IMR-90 (cell line): ENCODE measurements at regions not wholly inside any gene's neighbourhood (a gene's known extent, or its start where the extent isn't known, plus 50 kb on each side); places are given as distances from the start of the nearest gene placed in this dataset.

Experiments
- ATAC-seq: fragments of 200-7000 bp; cut with Tn5 transposase; 2 replicates; pipeline ENCODE4 v1.9.1; 2020; ENCODE audit warnings: low read depth, mild to moderate bottlenecking, moderate library complexity
- BruUV-seq: library from RNA; stranded (reverse); fragments of 400-500 nt; replicated peaks from 2 replicates; lab custom pipeline; 2021; lab: Mats Ljungman, UMichigan
- CTCF ChIA-PET: fragments of 300-600 bp; formaldehyde crosslinking; extraction: SDS; loops from one replicate; lab custom pipeline; 2021; ENCODE audit warnings: antibody characterized with exemption; lab: Yijun Ruan, JAX
- POLR2A ChIA-PET: fragments of 300-600 bp; sonication (Branson Sonifier 250); formaldehyde crosslinking; loops from one replicate; lab custom pipeline; 2022; ENCODE audit warnings: antibody characterized with exemption; ENCODE audit not compliant: unreplicated experiment; lab: Charles Lee
- DNase-seq: peaks from one replicate; pipeline ENCODE4 v3.0.0; 2013
- H2AFZ ChIP-seq: replicated peaks from 2 replicates; pipeline ENCODE3; 2013; ENCODE audit warnings: low read length, mild to moderate bottlenecking; ENCODE audit not compliant: poor library complexity
- H2AK5ac ChIP-seq: 2 replicates; pipeline ENCODE4 v1.6.1; 2013; ENCODE audit warnings: low read depth, low read length, inconsistent platforms
- H2AK9ac ChIP-seq: replicated peaks from 2 replicates; pipeline ENCODE3; 2013; ENCODE audit warnings: mild to moderate bottlenecking, low read depth, low read length, moderate library complexity; ENCODE audit not compliant: poor library complexity
- H2BK120ac ChIP-seq: 2 replicates; pipeline ENCODE4 v1.6.1; 2013; ENCODE audit warnings: low read depth, low read length, inconsistent platforms
- H2BK15ac ChIP-seq: 3 replicates; pipeline ENCODE4 v1.6.1; 2013; ENCODE audit warnings: low read depth, low read length, inconsistent platforms
- H2BK20ac ChIP-seq: 2 replicates; pipeline ENCODE4 v1.6.1; 2013; ENCODE audit warnings: low read depth, mild to moderate bottlenecking, inconsistent platforms, low read length, moderate library complexity
- H2BK5ac ChIP-seq: 2 replicates; pipeline ENCODE4 v1.6.1; 2013; ENCODE audit warnings: mild to moderate bottlenecking, low read depth, low read length, inconsistent platforms; ENCODE audit not compliant: poor library complexity, severe bottlenecking
- H3K14ac ChIP-seq: replicated peaks from 2 replicates; pipeline ENCODE4 v1.6.1; 2013; ENCODE audit warnings: low read depth, low read length, inconsistent platforms
- H3K18ac ChIP-seq: 2 replicates; pipeline ENCODE4 v1.6.1; 2013; ENCODE audit warnings: low read depth, low read length, control low read depth
- H3K23ac ChIP-seq: 2 replicates; pipeline ENCODE4 v1.6.1; 2013; ENCODE audit warnings: low read depth, low read length, inconsistent platforms
- H3K27ac ChIP-seq: 2 replicates; pipeline ENCODE4 v1.5.1; 2013; ENCODE audit warnings: mild to moderate bottlenecking, control low read depth, low read length; ENCODE audit not compliant: insufficient read depth
- H3K27me3 ChIP-seq: 2 replicates; pipeline ENCODE4 v1.6.1; 2013; ENCODE audit warnings: low read length; ENCODE audit not compliant: control insufficient read depth, insufficient read depth
- H3K36me3 ChIP-seq: 2 replicates; pipeline ENCODE4 v1.6.1; 2013; ENCODE audit warnings: low read length, mixed read lengths; ENCODE audit not compliant: control insufficient read depth, insufficient read depth
- H3K4ac ChIP-seq: 2 replicates; pipeline ENCODE4 v1.6.1; 2013; ENCODE audit warnings: low read depth, low read length, inconsistent platforms
- H3K4me1 ChIP-seq: 2 replicates; pipeline ENCODE4 v1.6.1; 2013; ENCODE audit warnings: low read length, mixed read lengths; ENCODE audit not compliant: control insufficient read depth, insufficient read depth
- H3K4me2 ChIP-seq: 2 replicates; pipeline ENCODE4 v1.6.1; 2013; ENCODE audit warnings: low read depth, mild to moderate bottlenecking, control low read depth, low read length, moderate library complexity
- H3K4me3 ChIP-seq: 2 replicates; pipeline ENCODE4 v1.5.1; 2013; ENCODE audit warnings: low read depth, mild to moderate bottlenecking, control low read depth, low read length, moderate library complexity; ENCODE audit not compliant: insufficient read depth
- H3K56ac ChIP-seq: 2 replicates; pipeline ENCODE4 v1.6.1; 2013; ENCODE audit warnings: low read length, inconsistent platforms; ENCODE audit not compliant: insufficient read depth; ENCODE audit errors: extremely low read depth
- H3K79me1 ChIP-seq, 2 experiments: 2 replicates each; pipeline ENCODE4 v1.6.1; 2013; ENCODE audit warnings: low read length in 2 of 2, inconsistent platforms in 1 of 2, low read depth in 1 of 2
- H3K9ac ChIP-seq: 2 replicates; pipeline ENCODE4 v1.6.1; 2013; ENCODE audit warnings: low read depth, low read length, control low read depth
- H3K9me1 ChIP-seq: 2 replicates; pipeline ENCODE4 v1.6.1; 2013; ENCODE audit warnings: low read length, inconsistent platforms; ENCODE audit not compliant: insufficient read depth
- H3K9me3 ChIP-seq: 2 replicates; pipeline ENCODE4 v1.6.1; 2013; ENCODE audit warnings: low read length; ENCODE audit not compliant: control insufficient read depth, insufficient read depth
- H4K20me1 ChIP-seq: 2 replicates; pipeline ENCODE4 v1.6.1; 2013; ENCODE audit warnings: low read length, inconsistent platforms; ENCODE audit not compliant: insufficient read depth
- H4K5ac ChIP-seq: 2 replicates; pipeline ENCODE4 v1.6.1; 2013; ENCODE audit warnings: mild to moderate bottlenecking, low read depth, low read length, control low read depth
- H4K8ac ChIP-seq, 2 experiments: 2 replicates each; pipeline ENCODE4 v1.6.1; 2013; ENCODE audit warnings: low read depth in 2 of 2, low read length in 2 of 2, control low read depth in 1 of 2, inconsistent platforms in 1 of 2
- H4K91ac ChIP-seq: 2 replicates; pipeline ENCODE4 v1.6.1; 2013; ENCODE audit warnings: low read depth, low read length, inconsistent platforms; ENCODE audit not compliant: insufficient read depth
- BHLHE40 ChIP-seq: fragments of 150-350 bp; IDR thresholded peaks from 2 replicates; pipeline ENCODE4 v1.6.1; 2016; ENCODE audit warnings: mild to moderate bottlenecking, low read depth, low read length
- CHD1 ChIP-seq: IDR thresholded peaks from 2 replicates; pipeline ENCODE4 v1.6.1; 2012; ENCODE audit warnings: low read depth, low read length, improper control_type of control experiment
- CTCF ChIP-seq: conservative IDR thresholded peaks from 2 replicates; pipeline ENCODE4 v1.5.1; 2012; ENCODE audit warnings: mild to moderate bottlenecking, low read depth, low read length, improper control_type of control experiment
- MAZ ChIP-seq: IDR thresholded peaks from 2 replicates; pipeline ENCODE4 v1.6.1; 2012; ENCODE audit warnings: low read depth, mild to moderate bottlenecking, low read length, improper control_type of control experiment, moderate library complexity, borderline replicate concordance
- POLR2A ChIP-seq: IDR thresholded peaks from 2 replicates; pipeline ENCODE4 v1.6.1; 2012; ENCODE audit warnings: mild to moderate bottlenecking, low read depth, low read length
- RCOR1 ChIP-seq: IDR thresholded peaks from 2 replicates; pipeline ENCODE4 v1.6.1; 2012; ENCODE audit warnings: mild to moderate bottlenecking, low read length, improper control_type of control experiment; ENCODE audit not compliant: insufficient replicate concordance
- WGBS, 2 experiments: methylation state at CpG; one replicate each; pipeline versions ENCODE4 v1.1.5 to v1.1.7; 2013; ENCODE audit warnings: missing lambda C conversion rate in 2 of 2; ENCODE audit not compliant: insufficient read length in 1 of 2; ENCODE audit errors: extremely low coverage in 2 of 2; 5-methylcytosine and 5-hydroxymethylcytosine counted together
- dilution Hi-C: fragments of 300-500 bp; cut with HindIII; formaldehyde crosslinking; loops from one replicate; pipeline ENCODE4 v1.14.3; 2018; ENCODE audit warnings: low sequenced_read_pairs; ENCODE audit not compliant: unreplicated experiment
- in situ Hi-C: fragments of 300-500 bp; cut with MboI; formaldehyde crosslinking; loops from 3 replicates; pipeline ENCODE4 v1.14.3; 2019; ENCODE audit warnings: low sequenced_read_pairs, inconsistent platforms, mixed read lengths
- intact Hi-C: fragments of 100-400 bp; cut with micrococcal nuclease; formaldehyde crosslinking; loops from 2 replicates; pipeline ENCODE4 v1.10.0; 2022

- H3K9me3 ChIP-seq = no peaks in the 10 kb centered on the region; the same call in 1 of the 2 replicates
- WGBS, 2 experiments = no CpG with 5 or more reads among the region's 3 CpGs
- no peak overlapping the region for H3K23ac ChIP-seq
- H2BK120ac ChIP-seq = 0 out of 2 replicates have a peak overlapping the region, but pooled peaks have one; percentile 10
- POLR2A ChIA-PET = no interaction called here
- H3K4me1 ChIP-seq = peaks cover 2% of the 10 kb centered on the region
- H3K4ac ChIP-seq = no peak overlapping the region
- H3K9ac ChIP-seq = no peak overlapping the region
- 0 out of 2 replicates have a peak overlapping the region, but pooled peaks have one; percentile 33 for H3K14ac ChIP-seq
- no peak overlapping the region for H2AK9ac ChIP-seq
- no peak overlapping the region for H4K8ac ChIP-seq
- ATAC-seq = no peak
- no peak overlapping the region; the same call in 1 of the 2 replicates for H2AK5ac ChIP-seq
- no peak overlapping the region for H3K56ac ChIP-seq
- intact Hi-C loops = no loop called here
- no peak overlapping the region for H4K91ac ChIP-seq
- no peak overlapping the region for H3K4me3 ChIP-seq
- H4K20me1 ChIP-seq = no peaks in the 10 kb centered on the region
- no peaks in the 10 kb centered on the region for H3K79me1 ChIP-seq
- H2AFZ ChIP-seq = no peak overlapping the region
- H2BK5ac ChIP-seq = no peak overlapping the region
- CTCF ChIA-PET = interaction anchor here (0.9 kb wide), 1 partner anchor 98 kb away, joined by 3 read pairs; no protein-coding TSS in a partner anchor
- in situ Hi-C loops = no loop called here
- no peaks in the 10 kb centered on the region for H3K27me3 ChIP-seq
- H4K5ac ChIP-seq = no peak overlapping the region
- BruUV-seq = no TSS peak
- TF ChIP-seq RCOR1 (no peak), CTCF (no peak), POLR2A (no peak), MAZ (no peak), BHLHE40 (no peak), CHD1 (no peak)
- no peak for DNase-seq
- peak overlapping the region; percentile 23; the same call in 1 of the 2 replicates for H3K18ac ChIP-seq
- no peaks in the 10 kb centered on the region for H3K36me3 ChIP-seq
- dilution Hi-C loops = no loop called here
- H2BK15ac ChIP-seq = no peak overlapping the region; the same call in 2 of the 3 replicates
- 0 out of 2 replicates have a peak, but pooled peaks cover 4% of the 10 kb centered on the region for H3K9me1 ChIP-seq
- H3K4me2 ChIP-seq = no peak overlapping the region
- no peak overlapping the region; the same call in 1 of the 2 replicates for H3K27ac ChIP-seq
- no peak overlapping the region for H2BK20ac ChIP-seq
Observed at GRCh38 chr4:53809816-53810215, 218.5 kb upstream of the LNX1 start.
